Type B pancreatic cell (in vitro differentiated cells): ENCODE measurements at regions not wholly inside any gene's neighbourhood (a gene's known extent, or its start where the extent isn't known, plus 50 kb on each side); places are given as distances from the start of the nearest gene placed in this dataset.

Experiments used
- DNase-seq: peaks from one replicate; pipeline ENCODE4 v3.0.0; 2021; ENCODE audit warnings: mixed read lengths; ENCODE audit not compliant: unreplicated experiment; ENCODE audit errors: extremely low spot score
- H3K27ac Mint-ChIP-seq: 2 replicates; pipeline ENCODE4 v1.8.0; 2021; ENCODE audit warnings: mild to moderate bottlenecking, mixed read lengths
- H3K27me3 Mint-ChIP-seq: 2 replicates; pipeline ENCODE4 v1.8.0; 2021; ENCODE audit warnings: mixed read lengths
- H3K36me3 Mint-ChIP-seq: 2 replicates; pipeline ENCODE4 v1.8.0; 2021; ENCODE audit warnings: mixed read lengths
- H3K4me1 Mint-ChIP-seq: one replicate; pipeline ENCODE4 v1.8.0; 2021; ENCODE audit warnings: mixed read lengths; ENCODE audit not compliant: unreplicated experiment
- H3K4me3 Mint-ChIP-seq: 2 replicates; pipeline ENCODE4 v1.8.0; 2021; ENCODE audit warnings: mild to moderate bottlenecking, mixed read lengths
- H3K9me3 Mint-ChIP-seq: 2 replicates; pipeline ENCODE4 v1.8.0; 2021; ENCODE audit warnings: mixed read lengths
- CTCF ChIP-seq: fragments of 200-600 bp; sonication (generic); conservative IDR thresholded peaks from 2 replicates; pipeline ENCODE4 v1.5.0; 2021; ENCODE audit warnings: antibody characterized with exemption, mild to moderate bottlenecking

GRCh38 chr2:129766374-129766993 lies 213.0 kb upstream of the RAB6C start:
- H3K9me3 Mint-ChIP-seq = no peaks in the 10 kb centered on the region
- no peak for TF ChIP-seq CTCF
- H3K27me3 Mint-ChIP-seq = peaks cover 9% of the 10 kb centered on the region
- no peaks in the 10 kb centered on the region for H3K36me3 Mint-ChIP-seq
- peaks cover 9% of the 10 kb centered on the region for H3K4me1 Mint-ChIP-seq
- no peak for DNase-seq
- H3K4me3 Mint-ChIP-seq = no peak overlapping the region
- peak overlapping the region; percentile 7 for H3K27ac Mint-ChIP-seq

- Mint-ChIP-seq H3K36me3 (no peaks in the 10 kb centered on the region), H3K4me3 (no peak overlapping the region), H3K27ac (no peak overlapping the region), H3K27me3 (peaks cover 9% of the 10 kb centered on the region), H3K9me3 (peaks cover 1% of the 10 kb centered on the region), H3K4me1 (peaks cover 9% of the 10 kb centered on the region)
- TF ChIP-seq CTCF = no peak
- no peak for DNase-seq
These were observed 212.0 kb upstream of the RAB6C start for GRCh38 chr2:129767346-129768035.

GRCh38 chr2:129768036-129768386 lies 211.5 kb upstream of the RAB6C start:
- no peak for TF ChIP-seq CTCF
- no peak for DNase-seq
- no peak overlapping the region for H3K4me3 Mint-ChIP-seq
- H3K27ac Mint-ChIP-seq = no peak overlapping the region
- peaks cover 9% of the 10 kb centered on the region for H3K27me3 Mint-ChIP-seq
- peaks cover 9% of the 10 kb centered on the region for H3K4me1 Mint-ChIP-seq
- peaks cover 4% of the 10 kb centered on the region for H3K9me3 Mint-ChIP-seq
- H3K36me3 Mint-ChIP-seq = no peaks in the 10 kb centered on the region

- Mint-ChIP-seq H3K4me1 (peaks cover 9% of the 10 kb centered on the region), H3K27ac (peak overlapping the region; percentile 41), H3K4me3 (no peak overlapping the region), H3K9me3 (peaks cover 4% of the 10 kb centered on the region), H3K27me3 (peaks cover 9% of the 10 kb centered on the region), H3K36me3 (no peaks in the 10 kb centered on the region)
- DNase-seq = no peak
- no peak for TF ChIP-seq CTCF
These were observed 210.8 kb upstream of the RAB6C start for GRCh38 chr2:129768485-129769184.

GRCh38 chr2:129769185-129769991 lies 210.1 kb upstream of the RAB6C start:
- no peak overlapping the region for H3K4me3 Mint-ChIP-seq
- H3K36me3 Mint-ChIP-seq = no peaks in the 10 kb centered on the region
- H3K27ac Mint-ChIP-seq = peak overlapping the region; percentile 41
- no peak for DNase-seq
- no peak for TF ChIP-seq CTCF
- peaks cover 4% of the 10 kb centered on the region for H3K9me3 Mint-ChIP-seq
- peaks cover 9% of the 10 kb centered on the region for H3K4me1 Mint-ChIP-seq
- peaks cover 6% of the 10 kb centered on the region for H3K27me3 Mint-ChIP-seq
